Stomach (tissue), 8 donors: ENCODE measurements at regions not wholly inside any gene's neighbourhood (a gene's known extent, or its start where the extent isn't known, plus 50 kb on each side); places are given as distances from the start of the nearest gene placed in this dataset.

Experiments
- DNase-seq, 2 donors: peaks; one replicate each; pipeline versions ENCODE4 v3.0.0 to v3.0.0-alpha.2; 2013 to 2019
- H3K27ac ChIP-seq, 5 donors: fragments of 200-600 bp in 4 of 5; sonication (generic) in 4 of 5; one replicate each; pipeline ENCODE4 v1.5.1; 2013 to 2019; ENCODE audit warnings: mild to moderate bottlenecking in 1 of 5, moderate library complexity in 1 of 5
- H3K27me3 ChIP-seq, 3 donors: fragments of 200-600 bp; sonication (generic); one replicate each; pipeline ENCODE4 v1.5.1; 2017 to 2019; ENCODE audit warnings: mixed run types in 1 of 3
- H3K36me3 ChIP-seq, 4 donors: fragments of 200-600 bp; sonication (generic); 1 replicate in 3 of 4; 2 replicates in 1 of 4; pipeline ENCODE4 v1.5.1; 2016 to 2019
- H3K4me1 ChIP-seq, 4 donors: fragments of 200-600 bp; sonication (generic); one replicate each; pipeline ENCODE4 v1.5.1; 2016 to 2019
- H3K4me3 ChIP-seq, 4 donors: fragments of 200-600 bp; sonication (generic) in 3 of 4; one replicate each; pipeline ENCODE4 v1.5.1; 2016 to 2019; ENCODE audit warnings: mild to moderate bottlenecking in 1 of 4
- H3K9me3 ChIP-seq, 4 donors: fragments of 200-600 bp; sonication (generic); one replicate each; pipeline ENCODE4 v1.5.1; 2016 to 2019
- CTCF ChIP-seq, 7 experiments: fragments of 450-650 bp in 4 of 7; fragments of 200-600 bp in 3 of 7; sonication (generic) in 3 of 7; IDR thresholded peaks; one replicate each; pipeline ENCODE4 v1.5.1; 2016 to 2019; ENCODE audit warnings: antibody characterized with exemption in 7 of 7, control low read depth in 2 of 7, mild to moderate bottlenecking in 1 of 7
- EP300 ChIP-seq: sonication (generic); formaldehyde crosslinking; IDR thresholded peaks from one replicate; pipeline ENCODE4 v1.6.1; 2017; ENCODE audit warnings: antibody characterized with exemption
- POLR2A ChIP-seq, 4 donors: fragments of 450-650 bp; IDR thresholded peaks; one replicate each; pipeline ENCODE4 v1.6.1; 2016; ENCODE audit warnings: antibody characterized with exemption in 4 of 4, control low read depth in 2 of 4, mild to moderate bottlenecking in 1 of 4, moderate library complexity in 1 of 4
- POLR2AphosphoS5 ChIP-seq, 3 donors: sonication (generic); formaldehyde crosslinking; IDR thresholded peaks; one replicate each; pipeline ENCODE4 v1.6.1; 2016; ENCODE audit warnings: antibody characterized with exemption in 3 of 3
- WGBS, 5 donors: extraction: QIAGEN DNeasy Blood & Tissue Kit in 3 of 5; methylation state at CpG; one replicate each; pipeline versions ENCODE4 v1.1.5 to v1.1.7; 2013 to 2018; 5-methylcytosine and 5-hydroxymethylcytosine counted together
- intact Hi-C: fragments of 100-400 bp; cut with DNase I; formaldehyde crosslinking; loops from one replicate; pipeline ENCODE4 v1.15.1; 2023; ENCODE audit warnings: low total_unique reads
- donor health status: healthy with polysubstance abuse.
- donor health status: Bipolar disorder and iron deficiency.
- donor health status: healthy.

- DNase-seq = no peak
- H3K36me3 ChIP-seq = no peaks in the 10 kb centered on the region
- H3K27ac ChIP-seq = no peak overlapping the region
- TF ChIP-seq POLR2AphosphoS5 (IDR thresholded peaks at IDR 0.05) = no peak
- TF ChIP-seq EP300 = no peak
- no peak for TF ChIP-seq POLR2A (IDR thresholded peaks at IDR 0.05)
- TF ChIP-seq CTCF (IDR thresholded peaks at IDR 0.05) = no peak
- no peaks in the 10 kb centered on the region for H3K4me1 ChIP-seq
- H3K27me3 ChIP-seq = no peaks in the 10 kb centered on the region
- 53 to 68% (median 60%) methylated on average over 5 of the region's 5 CpGs for WGBS, 5 donors
- no peaks in the 10 kb centered on the region for H3K9me3 ChIP-seq
- intact Hi-C loops = no loop called here
- no peak overlapping the region for H3K4me3 ChIP-seq
Observed at GRCh38 chr4:55218041-55218440, 92.6 kb upstream of the KDR start.

- Histone ChIP-seq H3K27ac (no peak overlapping the region), H3K4me1 (no peaks in the 10 kb centered on the region), H3K36me3 (no peaks in the 10 kb centered on the region), H3K27me3 (no peaks in the 10 kb centered on the region), H3K9me3 (peaks cover 0 to 41% (median 21%) of the 10 kb centered on the region in 4 donors), H3K4me3 (no peak overlapping the region)
- no peak for DNase-seq
- TF ChIP-seq POLR2AphosphoS5 (IDR thresholded peaks at IDR 0.05) (no peak), CTCF (IDR thresholded peaks at IDR 0.05) (no peak), POLR2A (IDR thresholded peaks at IDR 0.05) (no peak), EP300 (no peak)
- intact Hi-C loops = no loop called here
- 54 to 79% (median 58%) methylated on average over 2 of the region's 2 CpGs for WGBS, 5 donors
Observed at GRCh38 chr4:55237839-55238238, 108.2 kb upstream of the SRD5A3 start.

- H3K27ac ChIP-seq = no peak overlapping the region
- peaks cover 0 to 41% (median 21%) of the 10 kb centered on the region in 4 donors for H3K9me3 ChIP-seq
- no peaks in the 10 kb centered on the region for H3K36me3 ChIP-seq
- no peak for TF ChIP-seq CTCF (IDR thresholded peaks at IDR 0.05)
- no peak for TF ChIP-seq EP300
- no peak for TF ChIP-seq POLR2AphosphoS5 (IDR thresholded peaks at IDR 0.05)
- no peak for TF ChIP-seq POLR2A (IDR thresholded peaks at IDR 0.05)
- 77 to 91% (median 84%) methylated on average over 2 of the region's 2 CpGs for WGBS, 5 donors
- no peak for DNase-seq
- H3K27me3 ChIP-seq = no peaks in the 10 kb centered on the region
- H3K4me3 ChIP-seq = no peak overlapping the region
- intact Hi-C loops = no loop called here
- no peaks in the 10 kb centered on the region for H3K4me1 ChIP-seq
Observed at GRCh38 chr4:55238407-55238806, 107.6 kb upstream of the SRD5A3 start.

GRCh38 chr4:55241461-55241860, 104.6 kb upstream of the SRD5A3 start:
- no peak for TF ChIP-seq POLR2AphosphoS5 (IDR thresholded peaks at IDR 0.05)

DNA sequence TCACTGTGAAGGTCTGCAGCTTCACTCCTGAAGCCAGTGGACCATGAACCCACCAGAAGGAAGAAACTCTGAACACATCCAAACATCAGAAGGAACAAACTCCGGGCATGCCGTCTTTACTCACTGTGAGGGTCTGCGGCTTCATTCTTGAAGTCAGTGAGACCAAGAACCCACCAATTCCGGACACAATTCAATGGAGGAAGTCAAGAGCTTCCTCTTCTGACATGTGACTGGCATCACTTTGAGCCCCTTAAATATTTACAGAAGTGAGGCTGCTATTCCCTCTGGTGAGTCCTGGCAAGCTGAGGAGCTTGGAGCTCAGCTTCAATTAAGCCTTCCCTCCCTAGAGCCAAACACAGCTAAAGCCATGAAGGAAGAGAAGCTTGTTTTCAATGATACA, 103.5 kb upstream of the SRD5A3 start:
- no peak for DNase-seq
- H3K4me1 ChIP-seq = no peaks in the 10 kb centered on the region
- no peak for TF ChIP-seq CTCF (IDR thresholded peaks at IDR 0.05)
- TF ChIP-seq EP300 = no peak
- no peak for TF ChIP-seq POLR2A (IDR thresholded peaks at IDR 0.05)
- TF ChIP-seq POLR2AphosphoS5 (IDR thresholded peaks at IDR 0.05) = no peak
- H3K27ac ChIP-seq = no peak overlapping the region
- peaks cover 0 to 30% (median 21%) of the 10 kb centered on the region in 4 donors for H3K9me3 ChIP-seq
- 61 to 92% (median 80%) methylated on average over 4 of the region's 4 CpGs for WGBS, 5 donors
- H3K4me3 ChIP-seq = no peak overlapping the region
- no peaks in the 10 kb centered on the region for H3K27me3 ChIP-seq
- no peaks in the 10 kb centered on the region for H3K36me3 ChIP-seq
- intact Hi-C loops = no loop called here

More at GRCh38 chr4:55241461-55241860, 104.6 kb upstream of the SRD5A3 start:
- no peak for DNase-seq
- no peak overlapping the region for H3K27ac ChIP-seq
- no peaks in the 10 kb centered on the region for H3K36me3 ChIP-seq
- H3K4me3 ChIP-seq = no peak overlapping the region
- no peaks in the 10 kb centered on the region for H3K27me3 ChIP-seq
- intact Hi-C loops = no loop called here
- H3K9me3 ChIP-seq = peaks cover 0 to 33% (median 21%) of the 10 kb centered on the region in 4 donors
- 72 to 95% (median 81%) methylated on average over 6 to 14 of the region's 14 CpGs for WGBS, 5 donors
- no peaks in the 10 kb centered on the region for H3K4me1 ChIP-seq
